ENCODE measurements at regions not wholly inside any gene's neighbourhood (a gene's known extent, or its start where the extent isn't known, plus 50 kb on each side); places are given as distances from the start of the nearest gene placed in this dataset.
"Not testable (repeated sequence)": the region's sequence is repeated elsewhere in the genome, so short reads cannot be mapped to it uniquely, and the experiment has no call there.

- no peak for DNase-seq (ENCODE audit: extremely low spot score, insufficient read length, low read depth)
- no peak for FAIRE-seq
Measured at GRCh38 chr1:221991221-221991620, 249.3 kb upstream of the DUSP10 start.

DNA sequence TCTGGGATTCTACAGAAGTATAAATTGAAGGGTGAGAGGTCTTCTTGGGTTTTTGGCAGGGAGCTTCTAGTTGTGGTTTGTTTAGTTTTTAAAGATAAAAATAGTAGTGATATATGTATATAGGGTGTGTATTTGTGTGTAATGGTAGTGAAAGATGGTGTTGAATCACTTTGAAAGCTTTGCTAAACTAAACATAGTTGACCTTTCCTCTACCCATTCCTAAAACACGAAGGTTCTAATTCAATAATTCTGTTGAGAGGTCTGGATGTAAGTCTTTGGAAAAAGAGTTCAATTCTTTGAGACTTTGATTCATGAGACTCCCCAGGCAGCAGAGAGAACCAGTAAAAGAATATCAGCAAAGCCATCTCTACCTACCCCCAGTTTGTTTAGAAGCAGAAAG lies 247.9 kb upstream of the DUSP10 start:
- FAIRE-seq (no peak), DNase-seq (ENCODE audit: extremely low spot score, insufficient read length, low read depth) (no peak)

DNA sequence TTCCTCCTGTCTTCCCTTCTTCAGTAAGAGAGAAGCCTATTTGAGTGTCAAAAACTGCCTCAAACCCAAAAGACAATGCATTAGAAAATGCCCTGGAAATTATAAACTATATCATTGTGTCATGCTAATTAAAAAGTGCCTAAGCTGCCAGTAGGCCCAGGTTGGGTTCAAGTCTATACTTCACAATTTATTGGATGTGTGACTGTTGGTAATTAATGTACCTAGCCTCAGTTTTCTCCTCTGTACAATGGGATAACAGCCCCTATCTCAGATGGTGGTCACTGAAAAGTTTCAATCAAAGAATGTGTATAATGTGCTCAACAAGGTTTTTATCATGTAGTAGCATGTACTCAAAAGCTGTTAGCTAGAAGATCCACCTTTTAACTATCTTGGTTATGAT lies 246.9 kb upstream of the DUSP10 start:
- FAIRE-seq (no peak), DNase-seq (ENCODE audit: extremely low spot score, insufficient read length, low read depth) (no peak)

GRCh38 chr1:221987860-221988520 lies 246.1 kb upstream of the DUSP10 start:
- no peak for DNase-seq (ENCODE audit: extremely low spot score, insufficient read length, low read depth)
- no peak for FAIRE-seq

- DNase-seq (ENCODE audit: extremely low spot score, insufficient read length, low read depth) = no peak
- no peak for FAIRE-seq
Measured at GRCh38 chr1:221983444-221983843, 241.6 kb upstream of the DUSP10 start.

DNA sequence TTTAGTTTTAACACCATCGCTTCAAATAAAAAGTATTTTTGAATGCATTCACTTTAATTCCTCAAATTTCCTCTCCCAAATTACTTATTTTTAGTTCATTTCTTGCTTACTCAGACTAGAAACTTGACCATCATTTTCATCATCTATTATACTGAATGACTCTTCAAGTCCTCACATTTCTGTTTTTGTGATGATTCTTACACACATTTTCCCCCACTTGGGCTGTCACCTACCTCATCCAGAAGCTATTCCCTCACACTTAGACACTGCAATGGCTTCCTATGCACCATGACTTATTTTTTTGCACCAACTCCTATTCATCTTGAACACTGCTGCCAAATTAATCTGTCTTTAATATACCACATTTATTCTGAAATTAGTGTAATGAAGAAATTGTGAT lies 239.6 kb upstream of the DUSP10 start:
- DNase-seq (ENCODE audit: extremely low spot score, insufficient read length, low read depth) = no peak
- no peak for FAIRE-seq

DNA sequence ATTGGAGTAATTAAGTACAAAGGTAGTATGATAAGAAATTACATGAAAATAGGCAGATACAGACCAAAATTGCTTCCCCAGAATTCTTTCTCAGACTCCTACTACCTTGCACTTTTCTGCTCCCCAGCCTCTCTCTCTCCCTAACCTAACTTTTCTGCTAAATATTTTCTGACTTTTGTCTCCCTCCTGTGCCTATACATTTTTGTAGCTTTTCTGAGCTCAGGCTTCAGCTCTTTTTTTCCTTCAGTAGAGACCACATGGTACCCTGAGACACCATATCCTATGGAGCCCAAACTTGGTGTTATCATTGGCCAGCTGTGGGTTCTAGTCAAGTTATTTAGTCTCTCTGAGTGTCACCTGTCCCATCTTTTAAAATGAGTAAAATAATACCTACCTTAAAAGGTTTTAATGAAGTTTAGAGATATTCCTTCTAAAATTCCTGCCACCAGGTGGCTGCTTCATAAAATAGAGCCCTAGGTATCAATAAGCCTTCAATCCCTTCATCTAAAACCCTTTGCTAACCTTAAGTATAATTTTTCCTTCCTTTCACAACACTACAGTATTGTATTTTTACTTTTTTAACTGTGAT lies 237.6 kb upstream of the DUSP10 start:
- DNase-seq (ENCODE audit: extremely low spot score, insufficient read length, low read depth) = no peak
- no peak for FAIRE-seq

DNA sequence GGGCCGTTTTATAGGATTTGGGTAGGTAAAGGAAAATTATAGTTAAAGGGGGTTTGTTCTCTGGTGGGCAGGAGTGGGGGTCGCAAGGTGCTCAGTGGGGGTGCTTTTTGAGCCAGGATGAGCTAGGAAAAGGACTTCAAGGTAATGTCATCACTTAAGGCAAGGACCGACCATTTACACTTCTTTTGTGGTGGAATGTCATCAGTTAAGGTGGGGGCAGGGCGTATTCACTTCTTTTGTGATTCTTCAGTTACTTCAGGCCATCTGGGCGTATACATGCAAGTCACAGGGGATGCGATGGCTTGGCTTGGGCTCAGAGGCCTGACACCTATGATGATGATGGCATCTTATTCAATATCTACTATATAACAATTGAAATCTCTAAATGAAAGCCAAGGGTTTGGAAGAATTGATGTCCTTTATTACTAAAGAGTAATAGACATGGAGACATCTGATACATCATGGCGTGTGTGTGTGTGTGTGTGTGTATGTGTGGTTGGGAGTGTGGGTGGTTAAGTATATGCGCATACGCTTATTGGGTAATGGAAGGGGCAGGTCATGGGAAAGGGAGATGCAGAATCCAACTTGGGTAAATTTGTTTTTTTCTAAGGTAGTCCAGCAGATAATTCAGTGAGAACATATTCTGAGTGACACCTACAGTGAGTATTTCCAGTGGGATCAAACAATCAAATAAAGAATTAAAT lies 236.9 kb upstream of the DUSP10 start:
- FAIRE-seq; DNase-seq (ENCODE audit: extremely low spot score, insufficient read length, low read depth): not testable (repeated sequence)

DNA sequence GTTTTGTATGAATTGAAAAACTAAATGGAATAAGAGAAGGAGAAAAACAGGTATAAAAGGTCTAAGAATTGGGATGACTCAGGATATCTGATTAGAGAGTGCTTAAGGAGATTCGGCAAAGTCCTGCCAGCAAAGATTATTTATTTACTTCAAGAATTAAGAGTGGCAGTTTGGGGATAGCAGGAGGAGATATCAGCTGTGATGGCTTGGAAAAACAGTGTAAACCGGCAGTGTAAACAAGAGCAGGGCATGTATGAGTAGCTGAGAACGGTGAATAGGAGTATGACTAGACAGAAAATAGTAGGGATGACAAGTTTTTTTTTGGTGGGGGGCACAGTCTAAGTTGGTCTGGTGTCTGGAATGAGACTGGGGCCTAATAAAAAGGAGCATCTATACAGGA lies 231.9 kb upstream of the DUSP10 start:
- not testable (repeated sequence) for FAIRE-seq; DNase-seq (ENCODE audit: extremely low spot score, insufficient read length, low read depth)

GRCh38 chr1:221972276-221973235 lies 230.7 kb upstream of the DUSP10 start:
- DNase-seq (ENCODE audit: extremely low spot score, insufficient read length, low read depth) (no peak), FAIRE-seq (no peak)

GRCh38 chr1:221971035-221971434 lies 229.1 kb upstream of the DUSP10 start:
- FAIRE-seq; DNase-seq (ENCODE audit: extremely low spot score, insufficient read length, low read depth): not testable (repeated sequence)

DNA sequence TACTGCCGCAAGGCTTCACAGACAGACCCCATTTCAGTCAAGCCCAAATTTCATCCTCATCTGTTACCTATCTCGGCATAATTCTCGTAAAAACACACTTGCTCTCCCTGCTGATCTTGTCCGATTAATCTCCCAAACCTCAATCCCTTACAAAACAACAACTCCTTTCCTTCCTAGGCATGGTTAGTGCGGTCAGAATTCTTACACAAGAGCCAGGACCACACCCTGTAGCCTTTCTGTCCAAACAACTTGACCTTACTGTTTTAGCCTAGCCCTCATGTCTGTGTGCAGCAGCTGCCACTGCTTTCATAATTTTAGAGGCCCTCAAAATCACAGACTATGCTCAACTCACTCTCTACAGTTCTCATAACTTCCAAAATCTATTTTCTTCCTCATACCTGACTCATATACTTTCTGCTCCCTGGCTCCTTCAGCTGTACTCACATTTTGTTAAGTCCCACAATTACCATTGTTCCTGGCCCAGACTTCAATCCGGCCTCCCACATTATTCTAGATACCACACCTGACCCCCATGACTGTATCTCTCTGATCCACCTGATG lies 227.5 kb upstream of the DUSP10 start:
- FAIRE-seq; DNase-seq (ENCODE audit: extremely low spot score, insufficient read length, low read depth): not testable (repeated sequence)

GRCh38 chr1:221967538-221967937 lies 225.6 kb upstream of the DUSP10 start:
- not testable (repeated sequence) for DNase-seq (ENCODE audit: extremely low spot score, insufficient read length, low read depth); FAIRE-seq

DNA sequence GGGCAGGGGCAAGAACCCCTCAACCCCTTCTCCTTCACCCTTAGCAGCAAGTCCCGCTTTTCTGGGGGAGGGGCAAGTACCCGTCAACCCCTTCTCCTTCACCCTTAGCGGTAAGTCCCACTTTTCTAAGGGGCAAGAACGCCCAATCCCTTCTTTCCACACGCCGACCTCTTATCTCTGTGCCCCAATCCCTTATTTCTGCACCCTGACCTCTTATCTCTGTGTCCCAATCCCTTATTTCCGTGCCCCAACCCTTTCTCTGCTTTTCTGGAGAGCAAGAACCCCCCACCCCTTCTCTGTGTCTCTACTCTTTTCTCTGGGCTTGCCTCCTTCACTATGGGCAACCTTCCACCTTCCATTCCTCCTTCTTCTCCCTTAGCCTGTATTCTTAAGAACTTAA lies 225.0 kb upstream of the DUSP10 start:
- not testable (repeated sequence) for FAIRE-seq; DNase-seq (ENCODE audit: extremely low spot score, insufficient read length, low read depth)

DNA sequence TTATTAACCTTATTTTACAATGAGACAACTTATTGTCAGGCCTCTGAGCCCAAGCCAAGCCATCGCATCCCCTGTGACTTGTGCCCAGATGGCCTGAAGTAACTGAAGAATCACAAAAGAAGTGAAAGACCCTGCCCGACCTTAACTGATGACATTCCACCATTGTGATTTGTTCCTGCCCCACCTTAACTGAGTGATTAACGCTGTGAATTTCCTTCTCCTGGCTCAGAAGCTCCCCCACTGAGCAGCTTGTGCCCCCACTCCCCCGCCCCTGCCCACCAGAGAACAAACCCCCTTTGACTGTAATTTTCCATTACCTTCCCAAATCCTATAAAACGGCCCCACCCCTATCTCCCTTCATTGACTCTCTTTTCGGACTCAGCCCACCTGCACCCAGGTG lies 224.0 kb upstream of the DUSP10 start:
- not testable (repeated sequence) for FAIRE-seq

GRCh38 chr1:221965252-221965651 lies 223.4 kb upstream of the DUSP10 start:
- FAIRE-seq (no peak), DNase-seq (ENCODE audit: extremely low spot score, insufficient read length, low read depth) (no peak)

More for the DNA sequence above, 224.0 kb upstream of the DUSP10 start:
- DNase-seq (ENCODE audit: extremely low spot score, insufficient read length, low read depth) = not testable (repeated sequence)

GRCh38 chr1:221963742-221964141 lies 221.9 kb upstream of the DUSP10 start:
- DNase-seq (ENCODE audit: extremely low spot score, insufficient read length, low read depth) (no peak), FAIRE-seq (no peak)

- no peak for DNase-seq (ENCODE audit: extremely low spot score, insufficient read length, low read depth)
- no peak for FAIRE-seq
Measured at GRCh38 chr1:221962385-221962784, 220.5 kb upstream of the DUSP10 start.

DNA sequence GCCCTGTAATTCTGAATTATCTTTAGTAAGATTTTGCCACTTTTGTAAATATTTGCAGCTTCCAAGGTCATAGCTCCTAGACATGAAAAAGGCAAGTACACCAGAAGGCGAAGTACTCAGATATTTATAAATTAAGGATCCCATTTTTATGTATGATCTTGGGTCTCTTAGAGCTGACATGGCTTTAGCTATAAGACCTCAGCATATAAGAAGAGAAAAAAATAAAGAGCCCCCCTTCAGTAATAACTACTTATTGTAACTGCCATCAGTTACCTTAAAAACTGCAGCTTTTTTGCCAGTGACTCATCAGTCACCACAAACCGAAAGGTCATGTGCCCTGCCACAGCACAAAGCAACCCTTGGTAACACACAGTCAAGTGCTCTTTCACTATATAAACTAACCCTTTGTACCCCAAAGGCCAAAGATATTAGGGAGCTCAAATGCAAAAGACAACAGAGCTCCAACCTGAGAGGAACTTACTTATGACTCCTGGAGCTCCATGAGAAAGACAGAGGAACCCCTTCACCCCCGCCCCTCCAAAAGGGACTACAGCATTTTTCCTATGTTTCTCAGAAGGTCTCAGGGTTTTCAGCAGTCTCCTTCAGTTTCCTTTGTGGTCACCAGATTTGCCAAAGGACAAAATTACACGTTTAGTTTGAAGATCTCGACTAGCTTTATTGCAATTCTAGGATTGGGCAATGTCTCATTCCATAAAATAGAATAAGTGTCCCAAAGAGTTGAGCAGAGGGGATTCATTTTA lies 219.8 kb upstream of the DUSP10 start:
- FAIRE-seq (peak; percentile 76), DNase-seq (ENCODE audit: extremely low spot score, insufficient read length, low read depth) (no peak)
